ENCODE measurements at regions not wholly inside any gene's neighbourhood (a gene's known extent, or its start where the extent isn't known, plus 50 kb on each side); places are given as distances from the start of the nearest gene placed in this dataset.
"Not testable (repeated sequence)": the region's sequence is repeated elsewhere in the genome, so short reads cannot be mapped to it uniquely, and the experiment has no call there.

DNA sequence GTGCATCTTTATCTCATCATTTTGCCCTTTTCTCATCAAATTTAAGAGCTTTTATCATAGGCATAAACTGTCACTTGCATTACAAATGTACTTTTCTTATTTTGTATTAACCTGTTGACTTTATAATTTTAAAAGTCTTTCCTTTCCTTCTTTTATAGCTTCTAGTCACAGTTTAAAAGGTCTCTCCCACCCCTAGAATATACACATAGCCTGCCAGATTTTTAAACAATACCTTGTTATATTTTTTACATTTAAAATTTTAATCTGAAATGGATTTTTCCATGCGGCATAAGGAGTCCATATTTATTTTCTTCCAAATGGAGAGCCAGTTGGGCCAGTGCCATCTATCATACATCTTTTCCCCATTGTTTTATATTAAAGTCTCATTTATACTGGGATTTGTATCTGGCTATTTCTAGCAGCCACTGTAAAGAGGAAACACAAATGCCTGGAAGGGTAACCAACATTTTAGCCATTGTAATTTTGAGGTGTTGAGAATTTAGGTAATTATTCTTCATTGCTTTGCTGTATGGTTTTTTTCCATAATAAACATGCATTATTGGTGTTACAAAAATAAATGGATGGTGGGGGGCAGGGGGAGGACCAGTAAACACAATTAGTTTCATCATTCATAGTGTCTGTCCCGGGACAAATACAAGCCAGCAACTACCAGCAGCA, 92.8 kb downstream of the CCDC71L start:
- DNase-seq, result no peak
- TF ChIP-seq, protein P1, sequence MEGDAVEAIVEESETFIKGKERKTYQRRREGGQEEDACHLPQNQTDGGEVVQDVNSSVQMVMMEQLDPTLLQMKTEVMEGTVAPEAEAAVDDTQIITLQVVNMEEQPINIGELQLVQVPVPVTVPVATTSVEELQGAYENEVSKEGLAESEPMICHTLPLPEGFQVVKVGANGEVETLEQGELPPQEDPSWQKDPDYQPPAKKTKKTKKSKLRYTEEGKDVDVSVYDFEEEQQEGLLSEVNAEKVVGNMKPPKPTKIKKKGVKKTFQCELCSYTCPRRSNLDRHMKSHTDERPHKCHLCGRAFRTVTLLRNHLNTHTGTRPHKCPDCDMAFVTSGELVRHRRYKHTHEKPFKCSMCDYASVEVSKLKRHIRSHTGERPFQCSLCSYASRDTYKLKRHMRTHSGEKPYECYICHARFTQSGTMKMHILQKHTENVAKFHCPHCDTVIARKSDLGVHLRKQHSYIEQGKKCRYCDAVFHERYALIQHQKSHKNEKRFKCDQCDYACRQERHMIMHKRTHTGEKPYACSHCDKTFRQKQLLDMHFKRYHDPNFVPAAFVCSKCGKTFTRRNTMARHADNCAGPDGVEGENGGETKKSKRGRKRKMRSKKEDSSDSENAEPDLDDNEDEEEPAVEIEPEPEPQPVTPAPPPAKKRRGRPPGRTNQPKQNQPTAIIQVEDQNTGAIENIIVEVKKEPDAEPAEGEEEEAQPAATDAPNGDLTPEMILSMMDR (IDR thresholded peaks at IDR 0.05; ENCODE audit: low read depth, low read length), result no peak
- no peaks in the 10 kb centered on the region for H3K36me3 ChIP-seq
- H3K9me3 ChIP-seq (ENCODE audit: severe bottlenecking), result no peaks in the 10 kb centered on the region
- peak overlapping the region; percentile 50 for H3K27ac ChIP-seq
- no peak overlapping the region for H3K4me3 ChIP-seq (ENCODE audit: low read depth, low read length)
- no peaks in the 10 kb centered on the region for H3K27me3 ChIP-seq (ENCODE audit: insufficient read depth, low read depth, severe bottlenecking)

DNA sequence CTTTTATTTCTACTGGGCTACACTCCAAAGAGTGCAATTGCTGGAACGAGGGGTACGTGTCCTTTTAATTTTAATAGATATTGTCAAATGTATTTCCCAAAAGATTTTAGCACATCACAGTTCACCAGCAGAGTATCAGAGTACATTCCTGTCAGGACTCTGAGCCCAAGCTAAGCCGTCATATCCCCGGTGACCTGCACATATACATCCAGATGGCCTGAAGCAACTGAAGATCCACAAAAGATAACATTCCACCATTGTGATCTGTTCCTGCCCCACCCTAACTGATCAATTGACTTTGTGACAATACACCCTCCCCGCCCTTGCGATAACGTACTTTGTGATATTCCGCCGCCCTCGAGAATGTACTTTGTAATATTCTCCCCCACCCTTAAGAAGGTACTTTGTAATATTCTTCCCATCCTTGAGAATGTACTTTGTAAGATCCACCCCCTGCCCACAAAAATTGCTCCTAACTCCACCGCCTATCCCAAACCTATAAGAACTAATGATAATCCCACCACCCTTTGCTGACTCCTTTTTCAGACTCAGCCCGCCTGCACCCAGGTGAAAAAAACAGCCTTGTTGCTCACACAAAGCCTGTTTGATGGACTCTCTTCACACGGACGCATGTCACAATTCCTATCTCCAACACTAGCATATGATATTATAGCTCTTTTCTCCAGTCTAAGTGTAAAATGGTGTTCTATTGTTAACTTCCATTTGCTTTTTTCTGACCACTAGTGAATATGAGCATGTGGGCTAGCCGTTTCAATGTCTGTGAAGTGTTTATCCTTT, 93.6 kb downstream of the CCDC71L start:
- H3K27me3 ChIP-seq (ENCODE audit: insufficient read depth, low read depth, severe bottlenecking); H3K9me3 ChIP-seq (ENCODE audit: severe bottlenecking); DNase-seq; H3K27ac ChIP-seq; H3K4me3 ChIP-seq (ENCODE audit: low read depth, low read length); H3K36me3 ChIP-seq: not testable (repeated sequence)

DNA sequence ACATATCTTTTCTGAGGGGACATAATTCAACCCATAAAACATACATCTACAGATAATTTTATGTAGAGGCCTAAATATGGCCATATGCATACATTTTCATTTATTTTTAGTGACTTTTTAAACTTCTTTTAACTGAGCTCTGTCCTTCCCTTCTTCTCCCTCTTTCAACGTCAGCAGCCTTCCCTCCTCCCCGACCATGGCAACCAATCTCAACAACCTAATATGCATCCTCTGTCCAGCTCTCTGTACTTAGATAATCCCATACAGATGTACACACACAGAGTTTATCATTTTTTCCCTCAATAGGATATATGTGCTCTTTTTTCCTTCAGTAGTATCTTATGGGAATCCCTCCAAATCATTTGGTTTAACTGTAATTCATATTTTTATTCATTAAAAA, 94.3 kb downstream of the CCDC71L start:
- H3K9me3 ChIP-seq (ENCODE audit: severe bottlenecking), result no peaks in the 10 kb centered on the region
- TF ChIP-seq, protein P1 (IDR thresholded peaks at IDR 0.05; ENCODE audit: low read depth, low read length), result no peak
- no peak for DNase-seq
- no peaks in the 10 kb centered on the region for H3K36me3 ChIP-seq
- H3K27ac ChIP-seq, result no peak overlapping the region
- H3K27me3 ChIP-seq (ENCODE audit: insufficient read depth, low read depth, severe bottlenecking), result no peaks in the 10 kb centered on the region
- no peak overlapping the region for H3K4me3 ChIP-seq (ENCODE audit: low read depth, low read length)

DNA sequence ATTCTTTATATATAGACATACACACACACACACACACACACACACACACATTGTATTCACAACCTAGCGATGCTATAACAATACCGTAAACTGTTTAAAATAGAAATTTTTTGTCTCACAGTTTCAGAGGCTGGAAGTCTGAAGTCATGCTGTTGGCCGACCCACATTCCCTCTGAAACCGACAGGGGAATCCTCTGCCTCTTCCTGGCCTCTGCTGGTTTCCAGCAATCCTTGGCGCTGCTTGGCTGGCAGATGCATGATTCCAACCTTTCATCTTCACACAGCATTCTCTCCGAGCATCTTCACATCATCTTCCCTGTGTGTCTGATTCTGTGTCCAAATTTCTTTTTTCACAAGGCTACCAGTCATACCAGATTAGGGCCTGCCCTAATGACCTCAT, 94.8 kb downstream of the CCDC71L start:
- Histone ChIP-seq H3K36me3 (no peaks in the 10 kb centered on the region), H3K27ac (no peak overlapping the region), H3K27me3 (ENCODE audit: insufficient read depth, low read depth, severe bottlenecking) (no peaks in the 10 kb centered on the region), H3K4me3 (ENCODE audit: low read depth, low read length) (no peak overlapping the region), H3K9me3 (ENCODE audit: severe bottlenecking) (no peaks in the 10 kb centered on the region)
- TF ChIP-seq, protein P1 (IDR thresholded peaks at IDR 0.05; ENCODE audit: low read depth, low read length), result no peak
- DNase-seq, result no peak

DNA sequence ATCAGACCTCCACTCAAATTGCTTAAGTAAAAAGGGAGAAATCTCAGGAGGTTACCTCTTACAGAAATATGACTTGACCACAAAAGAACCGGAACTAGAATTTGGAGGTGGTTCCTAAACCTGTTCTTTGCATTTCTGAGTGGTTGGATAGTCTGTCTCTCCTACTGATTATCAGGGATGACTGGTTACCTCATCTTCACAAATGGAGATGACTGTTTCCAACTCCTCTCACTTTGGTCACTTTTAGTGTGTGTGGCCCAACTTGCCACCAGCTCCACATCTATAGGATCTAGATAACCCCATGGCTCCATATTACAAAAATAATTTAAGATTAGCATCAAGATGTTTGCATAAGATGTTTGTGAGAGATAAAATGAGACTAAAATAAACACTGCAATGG, 95.5 kb downstream of the CCDC71L start:
- H3K27ac ChIP-seq, result no peak overlapping the region
- DNase-seq, result no peak
- no peaks in the 10 kb centered on the region for H3K9me3 ChIP-seq (ENCODE audit: severe bottlenecking)
- no peaks in the 10 kb centered on the region for H3K27me3 ChIP-seq (ENCODE audit: insufficient read depth, low read depth, severe bottlenecking)
- H3K4me3 ChIP-seq (ENCODE audit: low read depth, low read length), result no peak overlapping the region
- TF ChIP-seq, protein P1 (IDR thresholded peaks at IDR 0.05; ENCODE audit: low read depth, low read length), result no peak
- H3K36me3 ChIP-seq, result no peaks in the 10 kb centered on the region

DNA sequence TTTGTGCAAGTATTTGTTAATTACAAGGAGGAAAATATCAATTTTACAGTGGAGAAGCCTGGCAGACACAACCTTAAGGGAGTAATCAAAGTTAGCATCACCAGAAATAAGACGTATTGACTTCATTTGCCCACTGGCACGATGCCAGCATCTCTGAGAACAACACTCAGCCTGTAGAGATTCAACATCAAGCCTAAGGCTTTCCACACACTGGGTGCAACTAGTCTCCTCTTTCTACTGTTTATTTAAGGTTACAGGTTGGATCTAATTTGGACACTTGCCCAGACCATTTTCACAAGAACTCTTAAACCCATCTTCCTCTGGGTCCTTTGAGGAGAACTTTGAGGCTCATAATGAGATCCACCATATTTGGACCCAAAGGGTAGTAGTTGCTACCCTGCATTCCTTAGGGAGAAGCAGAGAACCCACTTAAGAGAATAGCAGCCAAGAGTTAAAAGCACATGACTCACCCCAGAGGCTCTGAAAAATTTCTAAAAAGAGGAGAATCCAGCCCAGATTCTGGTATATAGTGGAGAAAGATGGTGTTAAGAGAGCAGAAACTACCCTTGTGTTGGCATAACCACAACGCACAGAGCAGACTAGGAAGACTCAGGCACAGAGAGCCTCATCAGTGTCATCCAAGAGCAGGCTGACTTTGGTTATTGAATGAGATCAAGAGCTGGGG, 97.3 kb downstream of the CCDC71L start:
- Histone ChIP-seq H3K27me3 (ENCODE audit: insufficient read depth, low read depth, severe bottlenecking) (no peaks in the 10 kb centered on the region), H3K9me3 (ENCODE audit: severe bottlenecking) (no peaks in the 10 kb centered on the region), H3K27ac (no peak overlapping the region), H3K4me3 (ENCODE audit: low read depth, low read length) (no peak overlapping the region), H3K36me3 (no peaks in the 10 kb centered on the region)
- no peak for DNase-seq
- TF ChIP-seq, protein P1 (IDR thresholded peaks at IDR 0.05; ENCODE audit: low read depth, low read length), result no peak

Data from WERI-Rb-1 (cell line).